H7 (cell line): ENCODE measurements at regions not wholly inside any gene's neighbourhood (a gene's known extent, or its start where the extent isn't known, plus 50 kb on each side); places are given as distances from the start of the nearest gene placed in this dataset.

ENCODE experiments used
- DNase-seq: peaks from one replicate; pipeline ENCODE4 v3.0.0; 2012
- H3K27me3 ChIP-seq: 2 replicates; pipeline ENCODE4 v1.6.0; 2011; ENCODE audit warnings: mild to moderate bottlenecking, low read length; ENCODE audit not compliant: control insufficient read depth, insufficient read depth
- H3K36me3 ChIP-seq: replicated peaks from 2 replicates; pipeline ENCODE4 v1.5.1; 2011; ENCODE audit warnings: low read length; ENCODE audit not compliant: control insufficient read depth, insufficient read depth
- H3K4me3 ChIP-seq: 2 replicates; pipeline ENCODE4 v1.5.1; 2011; ENCODE audit warnings: low read depth, mild to moderate bottlenecking, control low read depth, low read length, moderate library complexity; ENCODE audit not compliant: insufficient read depth

DNA sequence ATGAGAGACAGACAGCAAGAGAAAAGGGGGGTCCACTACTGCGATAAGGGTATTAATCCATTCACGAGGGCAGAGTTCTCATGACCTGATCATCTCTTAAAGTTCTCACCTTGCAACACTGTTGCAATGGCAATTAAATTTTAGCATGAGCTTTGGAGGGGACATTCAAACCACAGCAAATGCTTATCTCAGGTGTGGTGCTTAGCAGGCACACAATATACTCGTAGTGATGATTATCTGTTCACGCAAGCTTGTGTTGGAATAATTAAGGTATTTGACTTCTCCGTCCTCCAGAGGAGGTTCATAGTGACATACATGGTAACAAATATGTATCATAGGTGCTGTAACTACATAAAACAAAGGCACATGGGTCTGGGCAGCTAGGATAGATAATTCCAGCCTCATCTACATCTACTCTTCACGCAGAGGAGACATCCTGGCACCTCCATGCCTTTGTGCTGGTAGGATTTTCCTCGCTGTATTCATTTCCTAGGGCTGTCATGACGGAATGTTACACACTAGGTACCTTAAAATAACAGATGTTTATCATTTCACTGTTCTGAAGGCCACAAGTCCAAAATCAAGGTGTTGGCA is 221.2 kb downstream of the RBM19 start:
- Histone ChIP-seq H3K4me3 (no peak overlapping the region), H3K36me3 (no peaks in the 10 kb centered on the region), H3K27me3 (peaks cover 19% of the 10 kb centered on the region)
- no peak for DNase-seq

DNA sequence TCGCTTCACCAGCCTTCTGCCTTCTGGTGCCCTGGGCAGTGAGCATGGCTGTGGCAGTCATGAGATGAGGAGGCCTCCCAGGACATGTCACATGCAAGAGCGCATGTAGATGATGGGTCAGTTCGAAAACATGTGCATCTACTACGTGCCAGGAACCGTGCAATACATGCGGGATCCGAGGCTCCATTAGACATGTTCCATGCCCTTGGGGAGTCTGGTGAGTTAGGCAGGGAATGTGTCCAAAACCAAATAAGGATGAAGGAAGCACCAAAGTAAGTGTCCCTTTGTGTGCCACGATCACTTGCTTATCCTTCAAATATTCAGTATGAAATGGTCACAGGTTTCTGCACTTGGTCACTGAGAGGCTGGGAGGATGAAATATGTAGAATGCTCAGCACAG is 223.3 kb downstream of the RBM19 start:
- Histone ChIP-seq H3K36me3 (no peaks in the 10 kb centered on the region), H3K27me3 (peaks cover 13% of the 10 kb centered on the region), H3K4me3 (no peak overlapping the region)
- no peak for DNase-seq

DNA sequence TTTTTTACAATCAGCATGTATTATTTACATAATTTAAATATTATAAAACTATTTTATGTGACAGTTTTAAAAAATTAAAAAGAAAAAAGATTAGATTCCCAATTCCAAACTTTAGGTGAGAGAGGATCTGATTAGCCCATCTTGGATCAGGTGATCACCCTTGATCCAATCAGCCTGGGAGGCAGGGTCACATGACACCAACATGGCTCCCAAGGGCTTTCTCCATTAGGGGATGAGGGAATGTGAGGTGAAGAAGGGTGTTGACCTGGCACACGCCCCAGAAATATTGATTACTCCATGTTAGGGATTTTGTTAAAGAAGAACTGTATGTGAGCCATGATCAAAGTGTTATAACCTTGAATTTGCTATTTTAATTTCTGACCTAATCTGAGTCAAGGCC is 225.4 kb downstream of the RBM19 start:
- no peak for DNase-seq
- Histone ChIP-seq H3K4me3 (no peak overlapping the region), H3K27me3 (no peaks in the 10 kb centered on the region; the same call in 1 of the 2 replicates), H3K36me3 (no peaks in the 10 kb centered on the region)

DNA sequence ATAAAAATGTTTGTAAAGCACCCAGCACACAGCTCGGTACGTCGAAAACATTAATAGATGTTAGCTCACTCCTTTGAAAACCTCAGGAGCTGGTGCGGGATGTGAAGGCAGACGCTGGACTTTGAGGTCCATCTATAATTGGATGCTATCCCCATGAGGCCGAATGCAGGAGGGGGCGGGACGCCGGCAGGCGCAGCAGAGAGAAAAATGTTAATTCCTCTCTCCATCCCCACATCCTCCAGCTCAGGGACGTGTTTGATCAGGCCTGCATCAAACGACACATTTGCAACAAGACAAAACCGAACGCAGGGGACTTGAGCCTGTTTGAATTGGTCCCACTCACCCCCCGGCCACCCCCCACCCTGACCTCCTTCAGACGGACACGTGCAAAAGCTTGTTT is 231.0 kb downstream of the RBM19 start:
- peak; percentile 63 for DNase-seq
- Histone ChIP-seq H3K4me3 (no peak overlapping the region), H3K27me3 (no peaks in the 10 kb centered on the region; the same call in 1 of the 2 replicates), H3K36me3 (no peaks in the 10 kb centered on the region)

DNA sequence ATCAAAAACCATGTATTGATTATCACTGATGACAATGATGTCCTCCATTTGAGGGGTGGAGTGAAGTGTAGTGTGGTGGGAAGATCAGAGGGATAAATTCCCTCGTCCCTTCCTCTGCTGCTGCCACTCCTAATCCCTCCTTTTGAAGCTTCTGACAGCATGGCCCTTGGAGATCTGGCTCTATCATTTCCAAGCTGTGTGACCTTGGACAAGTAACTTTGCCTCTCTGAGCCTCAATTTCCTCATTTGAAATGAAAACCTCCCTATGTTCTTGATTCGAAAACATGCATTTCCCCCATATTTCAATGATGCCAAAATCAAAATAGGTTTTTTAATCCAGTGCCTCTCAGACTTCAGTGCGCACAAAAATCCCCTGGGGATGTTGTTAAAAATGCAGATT is 231.6 kb downstream of the RBM19 start:
- DNase-seq, result no peak
- Histone ChIP-seq H3K4me3 (no peak overlapping the region), H3K27me3 (no peaks in the 10 kb centered on the region; the same call in 1 of the 2 replicates), H3K36me3 (no peaks in the 10 kb centered on the region)

DNA sequence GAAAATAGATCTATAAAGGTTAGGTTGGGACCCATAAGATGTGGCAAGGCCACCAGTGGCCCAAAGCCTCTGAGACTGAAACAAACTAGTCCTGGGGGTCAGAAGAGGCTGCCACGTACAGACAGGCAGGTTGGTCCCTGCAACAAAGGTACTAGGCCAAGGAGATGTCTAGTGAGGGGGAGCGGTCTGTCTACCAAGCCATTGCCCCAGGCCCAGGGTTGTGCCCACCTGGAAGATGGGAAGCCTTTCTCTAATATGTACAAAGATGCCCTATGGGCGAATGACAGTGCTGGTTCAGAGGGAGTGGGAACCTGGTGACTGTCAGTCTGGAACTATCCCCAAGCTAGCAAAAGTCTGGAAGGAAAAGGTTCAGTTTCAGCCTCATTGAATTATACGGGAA is 233.2 kb downstream of the RBM19 start:
- DNase-seq, result no peak
- Histone ChIP-seq H3K36me3 (no peaks in the 10 kb centered on the region), H3K4me3 (no peak overlapping the region), H3K27me3 (no peaks in the 10 kb centered on the region; the same call in 1 of the 2 replicates)

DNA sequence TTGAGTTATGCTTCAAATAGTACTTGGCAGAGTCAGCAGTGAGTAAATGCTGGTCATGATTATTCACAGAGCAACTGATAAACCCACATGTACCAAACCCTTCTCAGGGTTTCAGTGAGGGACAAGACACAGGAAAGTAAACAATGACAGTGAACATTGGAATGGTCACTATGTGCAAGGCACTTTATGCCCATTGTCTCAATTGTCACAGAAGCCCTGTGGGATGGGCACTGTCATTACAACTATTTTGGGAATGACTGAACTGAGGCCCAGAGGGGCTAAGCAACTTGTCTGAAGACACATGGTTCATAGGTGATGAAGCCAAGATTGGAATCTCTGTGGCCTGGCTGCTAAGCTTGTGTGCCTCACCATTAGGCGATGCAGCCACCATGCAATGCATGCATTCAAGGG is 238.5 kb downstream of the RBM19 start:
- Histone ChIP-seq H3K36me3 (no peaks in the 10 kb centered on the region), H3K27me3 (no peaks in the 10 kb centered on the region), H3K4me3 (no peak overlapping the region)
- DNase-seq, result no peak

DNA sequence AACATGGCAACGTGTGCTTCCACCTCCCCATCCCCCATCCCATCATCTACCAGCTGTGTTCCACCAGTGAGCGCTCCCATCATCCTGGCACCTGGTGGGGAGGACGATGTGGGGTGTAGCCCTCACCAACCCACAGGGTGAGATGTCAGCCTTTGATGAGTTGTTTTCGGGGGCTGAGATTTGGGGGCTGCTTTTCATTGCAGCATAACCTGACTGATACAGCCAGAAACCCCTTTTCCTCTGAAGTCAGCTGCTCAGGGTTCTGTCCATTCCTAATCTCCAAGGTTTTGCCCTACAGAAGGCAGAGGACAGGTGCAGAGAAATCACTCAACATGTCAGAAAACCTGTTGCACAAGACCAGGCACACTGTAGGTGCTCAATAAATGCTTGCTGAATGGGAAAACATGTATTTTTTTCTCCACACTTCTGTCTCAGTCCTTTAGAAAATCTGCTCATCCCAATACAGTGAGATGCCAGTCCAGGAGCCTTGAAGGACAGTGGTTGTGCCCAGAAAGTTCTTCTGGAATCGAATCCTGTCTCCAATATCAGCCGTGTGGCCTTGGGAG is 239.8 kb downstream of the RBM19 start:
- Histone ChIP-seq H3K27me3 (no peaks in the 10 kb centered on the region), H3K36me3 (no peaks in the 10 kb centered on the region), H3K4me3 (no peak overlapping the region)
- DNase-seq, result no peak

DNA sequence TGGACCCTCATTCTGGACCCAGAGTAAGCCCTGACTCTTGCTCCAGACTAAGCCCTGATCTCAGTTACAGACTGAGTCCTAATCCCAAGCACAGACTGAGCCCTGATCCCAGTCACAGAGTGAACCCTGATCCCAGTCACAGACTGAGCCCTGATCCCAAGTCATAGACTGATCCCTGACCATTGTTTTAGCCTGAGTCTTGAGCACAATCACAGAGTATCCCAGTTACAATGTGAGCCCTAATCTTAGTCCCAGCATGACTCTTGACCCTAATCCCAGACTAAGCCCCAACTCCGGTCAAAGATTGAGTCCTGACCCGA is 240.6 kb downstream of the RBM19 start:
- Histone ChIP-seq H3K27me3 (no peaks in the 10 kb centered on the region), H3K36me3 (no peaks in the 10 kb centered on the region), H3K4me3 (no peak overlapping the region)
- DNase-seq, result no peak

DNA sequence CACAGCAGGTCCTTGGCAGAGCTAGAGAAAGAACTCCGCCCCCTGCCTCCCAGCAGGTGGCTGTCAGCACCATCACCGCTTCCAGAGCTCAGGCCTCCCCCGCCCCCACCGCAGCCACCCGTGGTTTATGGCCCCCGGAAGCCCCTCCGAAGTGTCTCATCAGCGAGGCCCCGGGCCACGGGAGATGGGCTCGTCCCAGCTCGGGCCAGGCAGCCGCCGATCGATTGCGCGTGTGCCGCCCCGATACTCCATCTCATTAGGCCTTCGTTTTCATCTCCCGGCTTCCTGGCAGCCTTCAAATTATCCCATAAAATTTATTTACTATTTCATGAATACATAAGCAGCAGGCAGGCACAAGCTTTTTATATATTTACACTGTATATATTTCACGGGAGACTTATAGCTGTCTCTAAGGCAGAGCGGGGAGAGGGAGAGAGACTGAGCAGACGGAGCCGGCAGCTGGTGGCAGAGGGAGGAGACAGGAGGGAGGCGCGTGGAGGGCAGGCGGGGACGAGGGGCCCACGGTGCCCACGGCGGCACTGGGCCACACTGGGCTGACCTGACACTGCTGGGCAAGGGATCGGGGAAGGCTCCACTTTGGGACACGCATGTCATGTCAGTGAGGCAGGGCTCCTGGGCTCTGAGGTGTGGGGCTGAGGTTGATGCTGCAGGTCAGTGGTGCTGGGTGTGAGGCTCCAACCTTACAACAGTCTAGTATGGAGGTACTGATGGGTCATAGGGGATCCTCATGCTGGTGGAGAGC is 241.2 kb downstream of the RBM19 start:
- no peak overlapping the region for H3K4me3 ChIP-seq
- H3K36me3 ChIP-seq, result no peaks in the 10 kb centered on the region
- peak; percentile 60 for DNase-seq
- H3K27me3 ChIP-seq, result no peaks in the 10 kb centered on the region

DNA sequence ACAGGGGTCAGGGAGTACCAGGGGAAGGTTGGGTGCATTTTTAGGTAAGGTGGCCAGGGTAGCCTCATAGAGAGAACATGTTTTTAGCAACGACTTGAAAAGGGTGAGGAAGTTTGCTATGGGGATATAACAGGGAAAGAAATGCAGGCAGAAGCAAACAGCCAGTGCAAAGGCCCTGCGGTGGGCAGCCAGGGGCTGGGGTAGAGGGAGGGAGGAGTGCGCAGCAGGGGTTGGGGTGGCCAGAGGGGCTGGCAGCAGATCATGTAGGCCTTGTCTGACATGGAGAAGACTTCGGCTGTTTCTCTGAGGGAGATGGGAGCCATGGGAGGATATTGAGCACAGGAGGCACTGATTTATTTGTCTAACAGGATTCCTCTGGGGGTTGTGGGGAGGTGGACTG is 242.5 kb downstream of the RBM19 start:
- Histone ChIP-seq H3K27me3 (no peaks in the 10 kb centered on the region), H3K36me3 (no peaks in the 10 kb centered on the region), H3K4me3 (no peak overlapping the region)
- no peak for DNase-seq

DNA sequence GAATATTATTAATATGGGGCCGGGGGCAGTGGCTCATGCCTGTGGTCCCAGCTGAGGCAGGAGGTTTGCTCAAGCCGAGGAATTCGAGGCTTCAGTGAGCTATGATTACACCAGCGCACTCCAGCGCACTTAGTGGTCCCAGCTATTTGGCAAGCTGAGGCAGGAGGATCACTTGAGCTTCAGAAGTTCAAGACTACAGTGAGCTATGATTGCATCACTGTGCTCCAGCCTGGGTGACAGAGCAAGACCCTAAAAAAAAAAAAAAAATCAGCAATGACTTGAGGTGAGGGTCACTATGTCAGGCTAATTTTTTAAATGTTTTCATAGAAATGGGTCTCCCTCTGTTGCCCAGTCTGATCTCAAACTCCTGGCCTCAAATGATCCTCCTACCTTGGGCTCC is 243.4 kb downstream of the RBM19 start:
- H3K36me3 ChIP-seq, result no peaks in the 10 kb centered on the region
- H3K4me3 ChIP-seq, result no peak overlapping the region
- DNase-seq, result no peak
- no peaks in the 10 kb centered on the region for H3K27me3 ChIP-seq

DNA sequence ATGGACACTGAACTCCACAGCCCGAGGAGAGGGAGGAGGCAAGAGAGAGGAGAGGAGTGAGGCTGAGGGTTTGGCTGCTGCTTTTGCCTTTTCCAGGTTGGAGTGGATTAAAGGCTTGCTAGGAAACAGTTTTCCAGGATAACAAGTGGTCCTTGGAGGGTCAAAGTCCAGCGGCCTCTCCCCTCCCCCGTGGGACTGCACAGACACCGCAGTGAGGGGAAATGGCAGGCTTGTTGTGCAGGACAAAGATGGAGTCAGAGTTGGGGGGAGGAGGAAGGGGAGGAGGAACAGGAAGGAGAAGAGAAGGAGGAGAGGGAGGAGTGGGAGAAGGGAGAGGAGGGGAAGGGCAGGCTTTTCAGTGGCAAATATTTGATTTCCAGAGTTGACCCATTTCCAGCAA is 245.5 kb downstream of the RBM19 start:
- Histone ChIP-seq H3K4me3 (no peak overlapping the region), H3K27me3 (no peaks in the 10 kb centered on the region), H3K36me3 (no peaks in the 10 kb centered on the region)
- DNase-seq, result no peak

DNA sequence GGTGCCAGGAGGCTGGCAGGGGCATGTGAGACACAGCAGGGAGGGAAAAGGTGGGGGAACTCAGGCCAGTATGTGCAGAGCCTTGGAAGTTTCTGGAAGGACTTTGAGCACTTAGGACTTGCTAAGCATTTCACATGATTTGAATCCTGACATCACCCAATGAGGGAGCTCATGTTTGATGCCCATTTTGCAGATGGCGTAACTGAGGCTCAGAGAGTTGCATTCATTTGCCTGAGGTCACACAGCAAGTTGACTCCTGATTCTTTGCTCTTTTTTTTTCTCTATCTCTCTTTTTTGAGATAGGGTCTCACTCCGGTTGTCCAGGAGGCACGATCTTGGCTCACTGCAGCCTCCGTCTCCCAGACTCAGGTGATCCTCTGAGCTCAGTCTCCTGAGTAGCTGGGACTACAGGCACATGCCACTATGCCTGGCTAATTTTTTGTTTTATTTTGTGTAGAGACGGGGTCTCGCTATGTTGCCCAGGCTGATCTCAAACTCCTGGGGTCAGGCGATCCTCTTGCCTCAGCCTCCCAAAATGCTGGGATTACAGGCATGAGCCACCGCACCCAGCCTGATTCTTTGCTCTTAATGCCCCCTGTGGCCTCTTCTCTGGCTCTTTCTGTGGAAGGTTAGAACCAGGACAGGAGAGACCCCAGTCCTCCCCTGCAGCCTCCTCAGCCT is 246.1 kb downstream of the RBM19 start:
- no peaks in the 10 kb centered on the region for H3K27me3 ChIP-seq
- DNase-seq, result no peak
- H3K4me3 ChIP-seq, result no peak overlapping the region
- no peaks in the 10 kb centered on the region for H3K36me3 ChIP-seq

DNA sequence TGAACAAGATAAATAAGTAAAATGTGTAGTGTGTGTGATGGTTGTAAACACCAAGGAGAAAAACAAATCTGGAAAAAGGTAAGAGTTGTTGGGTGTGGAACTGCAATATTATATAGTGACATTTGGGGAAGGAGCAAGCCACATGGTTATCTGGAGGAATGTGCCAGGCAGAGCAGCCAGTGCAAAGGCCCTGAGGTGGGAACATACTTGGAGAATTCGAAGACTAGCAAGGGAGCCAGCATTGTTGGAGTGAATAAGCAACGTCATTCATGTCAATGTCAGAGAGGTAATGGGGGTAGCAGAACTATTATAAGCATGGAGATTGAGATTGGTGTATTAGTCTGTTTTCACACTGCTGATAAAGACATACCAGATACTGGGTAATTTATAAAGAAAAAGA is 241.5 kb upstream of the LHX5 start:
- Histone ChIP-seq H3K27me3 (no peaks in the 10 kb centered on the region; the same call in 1 of the 2 replicates), H3K4me3 (no peak overlapping the region), H3K36me3 (no peaks in the 10 kb centered on the region)
- DNase-seq, result no peak
